A549 (cell line): ENCODE measurements at regions not wholly inside any gene's neighbourhood (a gene's known extent, or its start where the extent isn't known, plus 50 kb on each side); places are given as distances from the start of the nearest gene placed in this dataset.

ENCODE experiments used
- ATAC-seq, 2 experiments: fragments of 200-7000 bp in 1 of 2; fragments of >200 bp in 1 of 2; cut with Nextera tagmentation in 1 of 2; cut with Tn5 transposase in 1 of 2; 3 replicates each; pipeline versions ENCODE4 v1.8.0 to v1.9.1; 2018 to 2020; ENCODE audit warnings: mild to moderate bottlenecking in 1 of 2, moderate library complexity in 1 of 2
- CTCF ChIA-PET: fragments of 300-600 bp; sonication (Branson Sonifier 250); formaldehyde crosslinking; extraction: SDS; loops from one replicate; lab custom pipeline; 2021; ENCODE audit warnings: antibody characterized with exemption, inconsistent platforms; lab: Yijun Ruan, JAX
- POLR2A ChIA-PET: fragments of 350-600 bp; formaldehyde crosslinking; extraction: SDS; loops from one replicate; lab custom pipeline; 2021; ENCODE audit warnings: antibody characterized with exemption, inconsistent platforms; lab: Yijun Ruan, JAX
- DNase-seq, 2 experiments: peaks; one replicate each; pipeline versions ENCODE4 v3.0.0 to v3.0.0-alpha.2; 2011 to 2016; ENCODE audit warnings: low read depth in 1 of 2, low spot score in 1 of 2
- FAIRE-seq: peaks from 2 replicates; lab custom pipeline; 2011; peaks lifted over from hg19 to GRCh38; lab: Jason Lieb, UNC
- H3K27ac ChIP-seq, 2 experiments: fragments of >200 bp; sonication (Bioruptor Twin); formaldehyde crosslinking; 3 replicates each; pipeline ENCODE4 v1.5.1; 2016 to 2017
- H3K4me1 ChIP-seq: fragments of >200 bp; sonication (Bioruptor Twin); formaldehyde crosslinking; 3 replicates; pipeline ENCODE4 v1.6.1; 2016
- H3K4me2 ChIP-seq: fragments of >200 bp; sonication (Bioruptor Twin); formaldehyde crosslinking; 3 replicates; pipeline ENCODE4 v1.6.1; 2016
- H3K4me3 ChIP-seq: fragments of >200 bp; sonication (Bioruptor Twin); formaldehyde crosslinking; 3 replicates; pipeline ENCODE4 v1.5.1; 2016
- H3K9me3 ChIP-seq: fragments of >200 bp; sonication (Bioruptor Twin); formaldehyde crosslinking; 3 replicates; pipeline ENCODE4 v1.6.1; 2016
- BHLHE40 ChIP-seq: IDR thresholded peaks from 2 replicates; pipeline ENCODE4 v1.6.1; 2012; ENCODE audit warnings: low read depth, low read length, inconsistent platforms
- CBX2 ChIP-seq: fragments of 200-600 bp; sonication (generic); IDR thresholded peaks from 2 replicates; pipeline ENCODE4 v1.6.1; 2016; ENCODE audit warnings: low read depth, mild to moderate bottlenecking, borderline replicate concordance
- CHD4 ChIP-seq: fragments of 200-600 bp; sonication (generic); IDR thresholded peaks from 2 replicates; pipeline ENCODE4 v1.6.1; 2016; ENCODE audit warnings: antibody characterized with exemption, mild to moderate bottlenecking, borderline replicate concordance
- FOXS1 ChIP-seq: fragments of 250-450 bp; sonication (Bioruptor Pico); IDR thresholded peaks from 2 replicates; pipeline ENCODE4 v1.5.0; 2020; ENCODE audit warnings: mild to moderate bottlenecking, moderate library complexity
- HEYL ChIP-seq: fragments of 250-450 bp; sonication (Bioruptor Pico); IDR thresholded peaks from 2 replicates; pipeline ENCODE4 v1.8.0; 2021; ENCODE audit warnings: mild to moderate bottlenecking, moderate library complexity
- HOXB13 ChIP-seq: fragments of 250-450 bp; sonication (Bioruptor Pico); IDR thresholded peaks from 2 replicates; pipeline ENCODE4 v1.5.0; 2020; ENCODE audit warnings: low read depth, mild to moderate bottlenecking, moderate library complexity
- JUN ChIP-seq, 2 experiments: fragments of >200 bp; sonication (Bioruptor Twin); formaldehyde crosslinking; IDR thresholded peaks; 2 replicates in 1 of 2; 3 replicates in 1 of 2; pipeline ENCODE4 v1.6.1; 2016 to 2017
- KDM5A ChIP-seq: fragments of 200-600 bp; sonication (generic); IDR thresholded peaks from 2 replicates; pipeline ENCODE4 v1.6.1; 2016; ENCODE audit warnings: antibody characterized with exemption, mild to moderate bottlenecking
- MAFK ChIP-seq: fragments of 450-650 bp; IDR thresholded peaks from 2 replicates; pipeline ENCODE4 v1.6.1; 2014; ENCODE audit not compliant: partially characterized antibody
- MAZ ChIP-seq: fragments of 150-350 bp; IDR thresholded peaks from 2 replicates; pipeline ENCODE4 v1.6.1; 2014; ENCODE audit warnings: antibody characterized with exemption, low read depth, low read length, borderline replicate concordance
- NFE2L2 ChIP-seq: fragments of 150-350 bp; conservative IDR thresholded peaks from 2 replicates; pipeline ENCODE4 v1.6.1; 2014; ENCODE audit warnings: low read length
- NPAS2 ChIP-seq: fragments of 250-450 bp; sonication (Bioruptor Pico); IDR thresholded peaks from 2 replicates; pipeline ENCODE4 v1.8.0; 2022; ENCODE audit warnings: mild to moderate bottlenecking, moderate library complexity, borderline replicate concordance
- PHF8 ChIP-seq: fragments of 200-600 bp; sonication (generic); IDR thresholded peaks from 2 replicates; pipeline ENCODE4 v1.6.1; 2016; ENCODE audit warnings: low read depth, mild to moderate bottlenecking, antibody characterized with exemption, moderate library complexity, borderline replicate concordance
- POLR2A ChIP-seq: IDR thresholded peaks from 2 replicates; pipeline ENCODE4 v1.6.1; 2012; ENCODE audit warnings: mild to moderate bottlenecking, low read length
- POLR2AphosphoS2 ChIP-seq: conservative IDR thresholded peaks from 2 replicates; pipeline ENCODE4 v1.6.1; 2012; ENCODE audit warnings: low read length, improper control_type of control experiment, inconsistent platforms
- RARB ChIP-seq: fragments of 250-450 bp; sonication (Bioruptor Pico); IDR thresholded peaks from 2 replicates; pipeline ENCODE4 v1.8.0; 2021; ENCODE audit warnings: mild to moderate bottlenecking, moderate library complexity
- RNF2 ChIP-seq: fragments of 200-600 bp; sonication (generic); IDR thresholded peaks from 2 replicates; pipeline ENCODE4 v1.6.1; 2016; ENCODE audit warnings: low read depth, mild to moderate bottlenecking, antibody characterized with exemption, moderate library complexity, borderline replicate concordance
- TFCP2L1 ChIP-seq: fragments of 250-450 bp; sonication (Bioruptor Pico); IDR thresholded peaks from 2 replicates; pipeline ENCODE4 v1.5.0; 2021; ENCODE audit warnings: mild to moderate bottlenecking
- TP53 ChIP-seq: fragments of 250-450 bp; sonication (Bioruptor Pico); IDR thresholded peaks from 2 replicates; pipeline ENCODE4 v1.5.0; 2021; ENCODE audit warnings: mild to moderate bottlenecking, moderate library complexity
- ZSCAN20 ChIP-seq: fragments of 250-450 bp; sonication (Bioruptor Pico); IDR thresholded peaks from 2 replicates; pipeline ENCODE4 v1.8.0; 2022; ENCODE audit warnings: mild to moderate bottlenecking, moderate library complexity
- WGBS: methylation state at CpG from one replicate; pipeline ENCODE4 v1.1.6; 2017; ENCODE audit errors: missing lambda C conversion rate; 5-methylcytosine and 5-hydroxymethylcytosine counted together
- TF ChIP-seq, protein P1 (sequence below): fragments of 200-600 bp; sonication (generic); IDR thresholded peaks from 2 replicates; pipeline ENCODE4 v1.6.1; 2016; ENCODE audit warnings: antibody characterized with exemption, mild to moderate bottlenecking, moderate library complexity
- TF ChIP-seq, protein P2 (sequence below): fragments of >200 bp; sonication (Bioruptor Twin); formaldehyde crosslinking; IDR thresholded peaks from 3 replicates; pipeline ENCODE4 v1.5.1; 2016
- TF ChIP-seq, protein P3 (sequence below): fragments of 250-450 bp; sonication (Bioruptor Pico); IDR thresholded peaks from 2 replicates; pipeline ENCODE4 v1.5.0; 2020; ENCODE audit warnings: low read depth, mild to moderate bottlenecking, moderate library complexity
- TF ChIP-seq, protein P4 (sequence below): fragments of 450-650 bp; IDR thresholded peaks from 2 replicates; pipeline ENCODE4 v1.6.1; 2014; ENCODE audit warnings: antibody characterized with exemption
- TF ChIP-seq, protein P5 (sequence below): IDR thresholded peaks from 2 replicates; pipeline ENCODE4 v1.6.1; 2012
- TF ChIP-seq, protein P6 (sequence below): fragments of 150-350 bp; IDR thresholded peaks from 2 replicates; pipeline ENCODE4 v1.6.1; 2014; ENCODE audit warnings: low read depth, mild to moderate bottlenecking, low read length
- TF ChIP-seq, protein P7 (sequence below): fragments of >200 bp; sonication (Bioruptor Twin); formaldehyde crosslinking; IDR thresholded peaks from 2 replicates; pipeline ENCODE4 v1.6.1; 2016

DNA sequence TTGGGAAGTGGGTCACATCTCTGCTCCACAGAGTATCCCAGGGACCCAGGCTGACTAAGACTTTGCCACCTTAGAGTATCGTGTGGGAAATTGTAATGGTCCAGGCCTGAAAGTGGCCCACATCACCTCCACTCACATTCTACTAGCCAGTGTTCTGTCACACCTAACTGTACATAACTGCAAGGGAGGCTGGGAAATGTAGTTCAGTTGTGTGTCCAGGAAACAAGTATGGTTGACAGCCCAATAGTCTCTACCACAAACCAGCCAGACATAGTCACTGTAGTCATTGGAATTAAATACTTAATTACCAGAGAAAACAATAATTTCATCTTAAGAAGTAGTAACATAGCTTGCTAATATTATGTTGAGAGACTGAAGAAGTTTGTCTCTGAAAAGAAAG is 233.4 kb upstream of the S100G start:
- FAIRE-seq (no peak), ATAC-seq (no peak), DNase-seq (no peak)
- ChIA-PET POLR2A (no interaction called here), CTCF (no interaction called here)
- Histone ChIP-seq H3K4me2 (no peak overlapping the region), H3K27ac (no peak overlapping the region), H3K4me3 (no peak overlapping the region), H3K9me3 (no peaks in the 10 kb centered on the region), H3K4me1 (no peaks in the 10 kb centered on the region)
- 20% methylated on average over 1 of the region's 1 CpG for WGBS
- no peak for TF ChIP-seq POLR2AphosphoS2
- TF ChIP-seq JUN (IDR thresholded peaks at IDR 0.05): no peak
- TF ChIP-seq, protein P1, sequence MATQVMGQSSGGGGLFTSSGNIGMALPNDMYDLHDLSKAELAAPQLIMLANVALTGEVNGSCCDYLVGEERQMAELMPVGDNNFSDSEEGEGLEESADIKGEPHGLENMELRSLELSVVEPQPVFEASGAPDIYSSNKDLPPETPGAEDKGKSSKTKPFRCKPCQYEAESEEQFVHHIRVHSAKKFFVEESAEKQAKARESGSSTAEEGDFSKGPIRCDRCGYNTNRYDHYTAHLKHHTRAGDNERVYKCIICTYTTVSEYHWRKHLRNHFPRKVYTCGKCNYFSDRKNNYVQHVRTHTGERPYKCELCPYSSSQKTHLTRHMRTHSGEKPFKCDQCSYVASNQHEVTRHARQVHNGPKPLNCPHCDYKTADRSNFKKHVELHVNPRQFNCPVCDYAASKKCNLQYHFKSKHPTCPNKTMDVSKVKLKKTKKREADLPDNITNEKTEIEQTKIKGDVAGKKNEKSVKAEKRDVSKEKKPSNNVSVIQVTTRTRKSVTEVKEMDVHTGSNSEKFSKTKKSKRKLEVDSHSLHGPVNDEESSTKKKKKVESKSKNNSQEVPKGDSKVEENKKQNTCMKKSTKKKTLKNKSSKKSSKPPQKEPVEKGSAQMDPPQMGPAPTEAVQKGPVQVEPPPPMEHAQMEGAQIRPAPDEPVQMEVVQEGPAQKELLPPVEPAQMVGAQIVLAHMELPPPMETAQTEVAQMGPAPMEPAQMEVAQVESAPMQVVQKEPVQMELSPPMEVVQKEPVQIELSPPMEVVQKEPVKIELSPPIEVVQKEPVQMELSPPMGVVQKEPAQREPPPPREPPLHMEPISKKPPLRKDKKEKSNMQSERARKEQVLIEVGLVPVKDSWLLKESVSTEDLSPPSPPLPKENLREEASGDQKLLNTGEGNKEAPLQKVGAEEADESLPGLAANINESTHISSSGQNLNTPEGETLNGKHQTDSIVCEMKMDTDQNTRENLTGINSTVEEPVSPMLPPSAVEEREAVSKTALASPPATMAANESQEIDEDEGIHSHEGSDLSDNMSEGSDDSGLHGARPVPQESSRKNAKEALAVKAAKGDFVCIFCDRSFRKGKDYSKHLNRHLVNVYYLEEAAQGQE: no peak
- no peak for TF ChIP-seq NFE2L2
- TF ChIP-seq, protein P2, sequence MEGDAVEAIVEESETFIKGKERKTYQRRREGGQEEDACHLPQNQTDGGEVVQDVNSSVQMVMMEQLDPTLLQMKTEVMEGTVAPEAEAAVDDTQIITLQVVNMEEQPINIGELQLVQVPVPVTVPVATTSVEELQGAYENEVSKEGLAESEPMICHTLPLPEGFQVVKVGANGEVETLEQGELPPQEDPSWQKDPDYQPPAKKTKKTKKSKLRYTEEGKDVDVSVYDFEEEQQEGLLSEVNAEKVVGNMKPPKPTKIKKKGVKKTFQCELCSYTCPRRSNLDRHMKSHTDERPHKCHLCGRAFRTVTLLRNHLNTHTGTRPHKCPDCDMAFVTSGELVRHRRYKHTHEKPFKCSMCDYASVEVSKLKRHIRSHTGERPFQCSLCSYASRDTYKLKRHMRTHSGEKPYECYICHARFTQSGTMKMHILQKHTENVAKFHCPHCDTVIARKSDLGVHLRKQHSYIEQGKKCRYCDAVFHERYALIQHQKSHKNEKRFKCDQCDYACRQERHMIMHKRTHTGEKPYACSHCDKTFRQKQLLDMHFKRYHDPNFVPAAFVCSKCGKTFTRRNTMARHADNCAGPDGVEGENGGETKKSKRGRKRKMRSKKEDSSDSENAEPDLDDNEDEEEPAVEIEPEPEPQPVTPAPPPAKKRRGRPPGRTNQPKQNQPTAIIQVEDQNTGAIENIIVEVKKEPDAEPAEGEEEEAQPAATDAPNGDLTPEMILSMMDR: no peak
- no peak for TF ChIP-seq PHF8
- TF ChIP-seq, protein P3, sequence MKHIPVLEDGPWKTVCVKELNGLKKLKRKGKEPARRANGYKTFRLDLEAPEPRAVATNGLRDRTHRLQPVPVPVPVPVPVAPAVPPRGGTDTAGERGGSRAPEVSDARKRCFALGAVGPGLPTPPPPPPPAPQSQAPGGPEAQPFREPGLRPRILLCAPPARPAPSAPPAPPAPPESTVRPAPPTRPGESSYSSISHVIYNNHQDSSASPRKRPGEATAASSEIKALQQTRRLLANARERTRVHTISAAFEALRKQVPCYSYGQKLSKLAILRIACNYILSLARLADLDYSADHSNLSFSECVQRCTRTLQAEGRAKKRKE: no peak
- TF ChIP-seq, protein P4, sequence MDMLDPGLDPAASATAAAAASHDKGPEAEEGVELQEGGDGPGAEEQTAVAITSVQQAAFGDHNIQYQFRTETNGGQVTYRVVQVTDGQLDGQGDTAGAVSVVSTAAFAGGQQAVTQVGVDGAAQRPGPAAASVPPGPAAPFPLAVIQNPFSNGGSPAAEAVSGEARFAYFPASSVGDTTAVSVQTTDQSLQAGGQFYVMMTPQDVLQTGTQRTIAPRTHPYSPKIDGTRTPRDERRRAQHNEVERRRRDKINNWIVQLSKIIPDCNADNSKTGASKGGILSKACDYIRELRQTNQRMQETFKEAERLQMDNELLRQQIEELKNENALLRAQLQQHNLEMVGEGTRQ: no peak
- no peak for TF ChIP-seq RNF2
- TF ChIP-seq MAZ: no peak
- no peak for TF ChIP-seq TP53 (CRISPR knock-in tag)
- TF ChIP-seq CHD4: no peak

DNA sequence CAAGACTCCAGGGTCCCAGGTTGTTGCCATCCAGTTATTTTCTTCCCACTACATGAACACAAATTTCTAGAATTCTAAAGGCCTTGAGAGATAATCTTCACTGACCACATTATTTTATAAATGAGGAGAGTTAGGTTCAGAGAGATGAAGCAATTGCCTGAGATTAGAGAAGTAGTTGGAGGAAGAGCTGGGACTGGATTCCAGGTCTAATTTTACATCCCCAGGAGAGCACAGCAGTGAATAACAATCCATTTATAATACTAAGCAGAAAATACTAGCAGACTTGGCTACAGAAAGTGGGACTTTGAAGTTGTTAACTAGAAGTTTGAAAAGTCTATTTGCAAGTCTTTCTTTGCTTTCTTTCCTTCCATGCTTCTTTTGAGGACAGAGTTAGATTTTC is 231.3 kb upstream of the S100G start:
- H3K4me3 ChIP-seq: no peak overlapping the region
- POLR2A ChIA-PET: no interaction called here
- H3K4me1 ChIP-seq: no peaks in the 10 kb centered on the region
- CTCF ChIA-PET: interaction anchor here (1.0 kb wide), 2 partner anchors 14 to 17 kb away, joined by 3 to 4 read pairs; no protein-coding TSS in a partner anchor
- H3K9me3 ChIP-seq: no peaks in the 10 kb centered on the region
- no peak overlapping the region for H3K27ac ChIP-seq
- no peak for ATAC-seq
- peak; percentile 46 for FAIRE-seq
- no peak overlapping the region for H3K4me2 ChIP-seq
- no peak for TF ChIP-seq PHF8
- TF ChIP-seq HEYL (CRISPR knock-in tag): no peak
- TF ChIP-seq, protein P2: no peak
- TF ChIP-seq, protein P5, sequence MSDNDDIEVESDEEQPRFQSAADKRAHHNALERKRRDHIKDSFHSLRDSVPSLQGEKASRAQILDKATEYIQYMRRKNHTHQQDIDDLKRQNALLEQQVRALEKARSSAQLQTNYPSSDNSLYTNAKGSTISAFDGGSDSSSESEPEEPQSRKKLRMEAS: no peak
- no peak for TF ChIP-seq CHD4
- TF ChIP-seq TFCP2L1 (CRISPR knock-in tag): no peak
- TF ChIP-seq RARB: no peak
- no peak for TF ChIP-seq POLR2AphosphoS2
- TF ChIP-seq HOXB13 (CRISPR knock-in tag): no peak
- TF ChIP-seq MAFK: no peak
- TF ChIP-seq FOXS1 (CRISPR knock-in tag): no peak
- TF ChIP-seq KDM5A: no peak
- TF ChIP-seq BHLHE40: no peak
- TF ChIP-seq POLR2A: no peak
- no peak for TF ChIP-seq CBX2
- no peak for TF ChIP-seq TP53 (CRISPR knock-in tag)
- no peak for TF ChIP-seq NPAS2 (CRISPR knock-in tag)
- TF ChIP-seq, protein P6, sequence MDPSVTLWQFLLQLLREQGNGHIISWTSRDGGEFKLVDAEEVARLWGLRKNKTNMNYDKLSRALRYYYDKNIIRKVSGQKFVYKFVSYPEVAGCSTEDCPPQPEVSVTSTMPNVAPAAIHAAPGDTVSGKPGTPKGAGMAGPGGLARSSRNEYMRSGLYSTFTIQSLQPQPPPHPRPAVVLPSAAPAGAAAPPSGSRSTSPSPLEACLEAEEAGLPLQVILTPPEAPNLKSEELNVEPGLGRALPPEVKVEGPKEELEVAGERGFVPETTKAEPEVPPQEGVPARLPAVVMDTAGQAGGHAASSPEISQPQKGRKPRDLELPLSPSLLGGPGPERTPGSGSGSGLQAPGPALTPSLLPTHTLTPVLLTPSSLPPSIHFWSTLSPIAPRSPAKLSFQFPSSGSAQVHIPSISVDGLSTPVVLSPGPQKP: no peak
- TF ChIP-seq, protein P7, sequence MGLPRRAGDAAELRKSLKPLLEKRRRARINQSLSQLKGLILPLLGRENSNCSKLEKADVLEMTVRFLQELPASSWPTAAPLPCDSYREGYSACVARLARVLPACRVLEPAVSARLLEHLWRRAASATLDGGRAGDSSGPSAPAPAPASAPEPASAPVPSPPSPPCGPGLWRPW: no peak
- no peak for TF ChIP-seq ZSCAN20 (CRISPR knock-in tag)
- no peak for DNase-seq
